Head of caudate nucleus (tissue), 42 donors: ENCODE measurements at regions not wholly inside any gene's neighbourhood (a gene's known extent, or its start where the extent isn't known, plus 50 kb on each side); places are given as distances from the start of the nearest gene placed in this dataset.

Experiments
- DNase-seq, 42 donors: peaks; one replicate each; pipeline versions ENCODE4 v3.0.0 to v3.0.0-alpha.2; 2020 to 2021; ENCODE audit warnings: mixed read lengths in 7 of 42
- intact Hi-C: fragments of 100-400 bp; cut with DNase I; formaldehyde crosslinking; loops from one replicate; pipeline ENCODE4 v1.15.0; 2022

GRCh38 chr5:38707352-38708210 lies 138.2 kb upstream of the OSMR start:
- intact Hi-C loops = no loop called here
- DNase-seq = no peak

GRCh38 chr5:38709678-38710306 lies 136.0 kb upstream of the OSMR start:
- intact Hi-C loops = no loop called here
- DNase-seq = no peak

- DNase-seq = no peak
- intact Hi-C loops = no loop called here
Observed at GRCh38 chr5:38710627-38711026, 135.2 kb upstream of the OSMR start.

- DNase-seq = no peak
- intact Hi-C loops = no loop called here
Observed at GRCh38 chr5:38712391-38712790, 133.4 kb upstream of the OSMR start.

GRCh38 chr5:38714240-38714639 lies 131.6 kb upstream of the OSMR start:
- no peak for DNase-seq
- intact Hi-C loops = no loop called here

- DNase-seq = no peak
- intact Hi-C loops = no loop called here
Observed at GRCh38 chr5:38714703-38715355, 131.0 kb upstream of the OSMR start.

GRCh38 chr5:38715696-38716095 lies 130.1 kb upstream of the OSMR start:
- peak in 35 of 42 donors; percentile 11 to 86 (median 52) for DNase-seq
- intact Hi-C loops = no loop called here

GRCh38 chr5:38716516-38716915 lies 129.3 kb upstream of the OSMR start:
- no peak for DNase-seq
- intact Hi-C loops = no loop called here

- DNase-seq = no peak
- intact Hi-C loops = no loop called here
Observed at GRCh38 chr5:38718771-38719391, 126.9 kb upstream of the OSMR start.

GRCh38 chr5:38719403-38719802 lies 126.4 kb upstream of the OSMR start:
- DNase-seq = no peak
- intact Hi-C loops = no loop called here

- no peak for DNase-seq
- intact Hi-C loops = no loop called here
Observed at GRCh38 chr5:38719916-38720315, 125.9 kb upstream of the OSMR start.

GRCh38 chr5:38720554-38721361 lies 125.1 kb upstream of the OSMR start:
- DNase-seq = no peak
- intact Hi-C loops = no loop called here

GRCh38 chr5:38722918-38723317 lies 122.9 kb upstream of the OSMR start:
- DNase-seq = no peak
- intact Hi-C loops = no loop called here

- DNase-seq = no peak
- intact Hi-C loops = no loop called here
Observed at GRCh38 chr5:38723426-38723825, 122.4 kb upstream of the OSMR start.

- DNase-seq = peak in 1 of 42 donors; percentile 64
- intact Hi-C loops = no loop called here
Observed at GRCh38 chr5:38724301-38725030, 121.3 kb upstream of the OSMR start.

- peak; percentile 33 to 90 (median 74) for DNase-seq
- intact Hi-C loops = no loop called here
Observed at GRCh38 chr5:38725371-38725865, 120.4 kb upstream of the OSMR start.

GRCh38 chr5:38726279-38726678 lies 119.5 kb upstream of the OSMR start:
- peak in 17 of 42 donors; percentile 15 to 54 (median 30) for DNase-seq
- intact Hi-C loops = no loop called here

GRCh38 chr5:38728029-38728428 lies 117.8 kb upstream of the OSMR start:
- DNase-seq = no peak
- intact Hi-C loops = no loop called here
